AG08395 (cell line): ENCODE measurements at regions not wholly inside any gene's neighbourhood (a gene's known extent, or its start where the extent isn't known, plus 50 kb on each side); places are given as distances from the start of the nearest gene placed in this dataset.
A peak's percentile ranks its signal among the peaks of the same experiment; 100 is the strongest.

Experiments
- DNase-seq: peaks from one replicate; pipeline ENCODE4 v3.0.0; 2012; ENCODE audit warnings: mixed read lengths, low spot score

DNA sequence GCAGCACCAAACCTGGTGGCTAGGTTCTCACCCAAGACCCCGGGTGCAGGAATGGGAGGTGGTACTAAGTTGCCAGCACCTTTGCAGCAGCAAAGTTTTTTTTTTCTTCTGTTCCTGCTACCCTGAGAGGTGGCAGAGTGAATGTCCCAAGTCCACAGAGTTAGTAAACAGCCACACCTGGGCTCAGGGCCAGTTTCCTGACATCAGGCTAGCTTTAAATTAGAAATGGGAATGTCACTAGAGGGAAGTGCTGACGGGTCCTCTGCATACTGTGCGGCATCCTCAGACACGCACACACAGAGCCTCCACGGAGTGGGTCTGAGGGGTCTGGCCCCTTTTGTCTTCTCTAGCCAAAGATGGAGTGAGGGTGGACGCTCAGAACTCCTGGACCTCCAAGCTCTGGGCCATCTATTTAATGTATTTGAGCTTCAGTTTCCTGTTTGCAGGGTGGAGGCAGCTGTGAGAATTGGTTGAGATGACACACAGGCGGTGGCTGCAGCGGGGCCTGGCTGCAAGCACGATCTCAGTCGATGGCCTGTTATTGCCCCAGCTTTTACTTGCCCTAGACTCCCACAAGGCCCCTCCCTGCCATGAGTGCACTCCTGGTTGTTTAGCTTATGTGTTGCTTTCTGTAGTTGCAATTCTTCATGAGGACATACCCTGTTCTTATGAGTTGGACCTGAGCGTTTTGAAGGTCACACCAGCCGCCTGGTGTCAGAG is 751.4 kb upstream of the HS6ST1 start:
- DNase-seq, result no peak

DNA sequence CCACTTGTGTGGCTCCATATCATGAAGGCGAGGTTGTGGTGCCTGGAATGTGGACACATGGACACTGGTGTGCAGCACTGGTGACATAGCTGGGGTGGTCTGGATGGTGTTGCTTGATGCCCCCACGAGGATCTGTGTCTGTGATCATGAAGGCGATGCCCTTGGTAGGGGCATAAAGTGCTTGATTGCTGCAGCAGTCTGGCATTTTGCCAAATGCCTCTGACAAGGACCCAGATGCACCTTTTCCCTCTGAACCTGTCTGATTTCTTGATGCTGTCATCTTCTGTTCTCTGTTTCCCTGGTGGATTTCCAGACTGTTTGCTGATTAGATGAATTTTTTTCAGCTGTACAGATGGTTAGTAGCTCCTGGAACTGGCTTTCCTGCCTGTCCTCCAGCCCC is 752.0 kb upstream of the HS6ST1 start:
- no peak for DNase-seq

DNA sequence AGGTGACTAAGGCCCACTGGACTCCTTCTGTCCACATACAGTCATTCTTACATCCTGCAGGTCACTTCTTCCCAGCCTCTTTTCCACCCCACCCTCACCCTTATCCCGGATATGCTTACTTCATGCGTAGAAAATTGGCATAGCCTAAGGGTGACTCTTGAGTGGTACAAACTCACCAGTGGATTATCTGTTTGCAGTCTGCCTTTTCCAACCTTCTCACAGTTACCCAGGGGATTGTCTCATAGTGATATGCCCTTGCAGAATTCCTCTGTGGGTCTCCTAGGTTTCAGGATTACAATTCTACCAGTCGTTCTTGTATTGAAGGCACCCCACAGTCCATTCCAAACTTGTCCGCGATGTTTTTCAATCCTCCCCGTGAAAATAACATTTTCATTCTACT is 752.9 kb upstream of the HS6ST1 start:
- no peak for DNase-seq

DNA sequence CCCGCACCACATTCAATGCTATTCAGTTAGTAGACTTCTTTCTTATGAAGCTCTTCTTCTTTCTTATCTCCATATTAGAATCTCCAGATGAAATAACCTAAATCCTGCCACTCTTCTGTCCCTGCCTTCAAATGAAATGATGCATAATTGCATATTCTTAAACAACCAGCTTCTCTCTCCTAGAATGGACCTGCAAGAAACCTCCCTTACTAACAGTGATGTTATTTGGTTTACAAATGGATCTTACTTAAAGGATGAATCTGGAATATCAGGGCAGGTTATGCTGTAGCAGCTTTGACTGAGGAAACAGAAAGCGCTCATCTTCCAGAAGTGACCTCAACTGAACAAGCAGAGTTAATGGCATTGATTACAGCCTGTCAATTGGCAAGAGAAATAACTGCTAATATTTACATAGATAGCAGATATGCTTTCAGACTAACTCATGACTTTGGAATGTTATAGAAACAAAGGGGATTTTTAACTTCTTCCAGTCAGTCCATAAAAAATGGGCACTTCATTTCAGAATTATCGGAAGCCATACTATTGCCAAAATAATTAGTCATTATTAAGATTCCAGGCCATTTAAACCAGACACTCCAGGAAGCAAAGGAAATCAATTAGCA is 755.7 kb upstream of the HS6ST1 start:
- no peak for DNase-seq

DNA sequence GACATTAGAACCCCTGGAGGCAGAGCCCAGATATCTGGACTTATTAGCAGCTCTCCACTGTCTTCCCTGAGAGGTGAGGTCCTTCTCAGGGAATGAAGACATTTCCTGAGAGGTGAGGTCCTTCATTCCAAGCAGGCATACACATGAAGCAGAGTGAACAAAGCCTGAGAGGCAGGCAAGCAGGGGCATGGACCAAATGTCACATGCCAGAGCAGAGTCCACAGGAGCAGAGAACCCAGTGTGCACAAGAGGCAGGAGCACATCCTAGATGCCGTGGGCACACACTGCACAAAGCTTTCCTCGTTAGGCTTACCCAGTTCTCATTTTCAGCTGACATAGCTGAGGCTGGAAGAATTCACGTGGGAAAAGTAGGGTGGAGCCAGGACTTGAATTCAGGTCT is 759.9 kb upstream of the HS6ST1 start:
- DNase-seq, result no peak

DNA sequence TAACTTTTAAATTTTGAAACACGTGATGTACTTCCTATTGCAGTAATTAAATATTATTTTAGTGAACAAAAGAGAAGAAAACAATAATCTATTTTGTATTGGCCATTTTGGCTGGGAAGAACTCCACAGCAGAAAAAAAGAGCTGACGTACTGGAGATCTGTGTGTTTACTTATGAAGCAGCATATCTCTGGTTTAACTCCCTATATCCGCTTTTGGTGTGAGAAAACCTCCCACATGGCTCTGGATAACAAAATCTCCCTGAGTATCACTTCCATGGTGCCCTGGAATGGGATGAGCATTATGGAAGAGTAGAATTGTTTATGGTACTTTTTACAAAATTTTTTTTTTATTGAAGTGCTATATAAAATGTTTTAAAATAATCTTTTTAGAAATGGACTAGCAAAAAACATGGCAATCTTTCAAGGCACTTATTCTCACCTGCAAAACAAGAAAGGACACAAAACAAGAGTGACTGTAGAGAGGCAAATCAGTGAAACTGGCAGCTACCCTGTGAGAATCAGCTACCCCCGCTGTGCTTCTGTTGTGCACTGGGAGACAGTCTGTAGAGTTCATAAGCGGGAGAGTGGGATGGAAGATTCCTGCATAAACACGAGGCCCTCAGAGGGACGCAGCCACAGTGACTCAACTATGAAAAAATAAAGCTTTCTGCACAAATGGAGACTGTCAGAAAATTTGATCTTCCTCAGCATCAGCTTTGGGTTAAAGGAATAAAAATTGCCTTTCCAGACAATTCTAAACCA is 762.2 kb upstream of the HS6ST1 start:
- DNase-seq, result no peak

DNA sequence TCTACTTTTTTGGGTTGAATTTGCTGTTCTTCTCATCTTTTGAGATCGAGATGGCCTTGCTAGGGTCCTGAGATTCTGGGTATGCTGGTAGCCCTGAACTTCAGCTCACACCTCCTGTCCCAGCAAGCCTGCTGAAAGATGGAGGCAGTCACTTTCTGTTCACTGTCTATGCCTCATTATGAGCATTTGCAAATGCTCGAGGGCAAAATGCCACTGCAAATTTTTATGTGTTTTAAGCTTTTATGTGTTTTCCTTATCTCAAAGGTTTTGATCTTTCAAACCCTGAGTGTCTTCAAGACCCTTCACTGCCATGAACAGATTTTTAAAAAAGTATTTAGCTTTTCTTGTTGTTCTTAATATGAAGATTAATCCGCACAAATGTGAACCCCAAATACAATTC is 766.7 kb upstream of the HS6ST1 start:
- no peak for DNase-seq

DNA sequence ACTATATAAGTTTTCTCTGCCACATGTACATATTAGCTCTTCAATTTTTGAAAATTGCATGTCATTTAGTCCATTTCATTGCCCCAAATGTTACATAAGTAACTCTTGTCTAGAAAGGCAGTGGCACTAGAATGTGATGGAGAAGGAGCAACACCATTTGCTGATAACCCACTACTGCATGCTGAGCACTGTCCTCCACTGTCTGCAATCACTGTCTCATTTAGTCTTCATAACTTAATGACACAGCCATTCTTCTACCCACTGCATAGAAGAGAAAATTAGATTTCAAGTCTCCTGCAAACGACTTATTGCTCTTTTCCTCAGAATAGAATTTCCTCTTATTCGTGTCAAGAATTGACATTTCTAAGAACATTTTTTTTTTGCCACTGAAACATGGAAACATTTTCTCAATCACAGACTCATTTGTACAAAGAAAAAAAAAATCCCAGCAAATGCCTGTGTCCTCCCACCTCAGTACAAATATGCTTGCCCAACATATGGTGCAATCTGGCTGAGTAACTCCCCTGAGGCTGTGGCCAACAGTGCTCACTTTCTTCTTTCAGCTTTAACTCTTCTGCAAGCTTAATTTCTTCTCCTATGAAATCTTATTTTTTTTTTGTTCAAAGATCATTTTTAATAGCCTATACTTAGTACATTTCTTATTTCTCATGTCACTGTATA is 768.6 kb upstream of the HS6ST1 start:
- DNase-seq, result peak; percentile 17

DNA sequence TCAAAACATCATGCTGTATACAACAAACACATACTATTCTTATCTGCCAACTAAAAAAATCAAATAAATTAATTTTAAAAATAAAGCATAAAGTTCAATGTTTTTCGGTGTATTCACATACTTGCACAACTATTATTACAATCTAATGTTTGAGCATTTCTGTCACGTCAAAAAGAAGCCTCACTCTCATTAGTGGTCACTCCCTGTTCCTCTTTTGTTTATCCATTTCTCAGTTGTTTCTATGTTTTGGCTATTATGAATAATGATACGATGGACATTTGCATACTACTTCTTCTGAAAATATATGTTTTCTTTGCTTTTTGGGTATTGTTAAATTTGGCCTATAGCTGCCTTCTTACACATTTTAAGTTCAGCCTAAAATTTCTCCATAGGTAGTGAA is 773.0 kb upstream of the HS6ST1 start:
- no peak for DNase-seq

DNA sequence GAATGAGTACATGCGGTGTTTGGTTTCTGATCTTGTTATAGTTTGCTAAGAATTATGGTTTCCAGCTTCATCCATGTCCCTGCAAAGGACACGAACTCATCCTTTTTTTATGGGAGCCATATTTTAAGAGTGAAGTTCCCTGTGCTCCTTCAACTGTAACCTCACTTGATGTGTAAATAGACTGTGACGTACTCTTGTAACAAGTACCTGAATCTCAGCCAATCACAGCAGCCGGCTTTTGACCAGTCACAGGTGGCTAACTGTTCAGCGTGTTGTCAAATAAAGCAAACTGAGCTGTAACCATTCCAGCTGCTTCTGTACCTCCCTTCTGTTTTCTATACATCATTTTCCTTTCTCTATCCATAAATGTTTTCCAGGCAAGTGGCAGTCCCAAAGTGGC is 774.3 kb upstream of the HS6ST1 start:
- DNase-seq, result no peak

DNA sequence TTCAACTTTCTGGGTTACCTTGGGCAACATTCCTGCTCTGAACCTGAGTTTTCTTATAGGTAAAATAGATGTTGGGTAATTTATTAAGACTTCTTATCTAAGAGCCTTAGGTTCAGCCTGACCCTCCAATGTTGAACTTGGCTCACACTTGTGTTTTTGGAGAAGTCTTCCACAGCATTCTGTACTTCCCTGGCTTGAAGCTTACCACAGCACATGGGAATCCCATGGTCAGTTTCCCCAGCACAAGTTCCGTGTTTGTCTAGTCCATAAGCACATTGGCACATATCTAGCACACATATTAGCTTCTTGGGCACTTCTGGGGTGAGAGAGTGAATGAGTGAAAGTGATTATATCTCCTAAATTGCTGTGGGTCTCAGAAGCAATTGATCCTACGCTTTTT is 782.5 kb upstream of the HS6ST1 start:
- no peak for DNase-seq

DNA sequence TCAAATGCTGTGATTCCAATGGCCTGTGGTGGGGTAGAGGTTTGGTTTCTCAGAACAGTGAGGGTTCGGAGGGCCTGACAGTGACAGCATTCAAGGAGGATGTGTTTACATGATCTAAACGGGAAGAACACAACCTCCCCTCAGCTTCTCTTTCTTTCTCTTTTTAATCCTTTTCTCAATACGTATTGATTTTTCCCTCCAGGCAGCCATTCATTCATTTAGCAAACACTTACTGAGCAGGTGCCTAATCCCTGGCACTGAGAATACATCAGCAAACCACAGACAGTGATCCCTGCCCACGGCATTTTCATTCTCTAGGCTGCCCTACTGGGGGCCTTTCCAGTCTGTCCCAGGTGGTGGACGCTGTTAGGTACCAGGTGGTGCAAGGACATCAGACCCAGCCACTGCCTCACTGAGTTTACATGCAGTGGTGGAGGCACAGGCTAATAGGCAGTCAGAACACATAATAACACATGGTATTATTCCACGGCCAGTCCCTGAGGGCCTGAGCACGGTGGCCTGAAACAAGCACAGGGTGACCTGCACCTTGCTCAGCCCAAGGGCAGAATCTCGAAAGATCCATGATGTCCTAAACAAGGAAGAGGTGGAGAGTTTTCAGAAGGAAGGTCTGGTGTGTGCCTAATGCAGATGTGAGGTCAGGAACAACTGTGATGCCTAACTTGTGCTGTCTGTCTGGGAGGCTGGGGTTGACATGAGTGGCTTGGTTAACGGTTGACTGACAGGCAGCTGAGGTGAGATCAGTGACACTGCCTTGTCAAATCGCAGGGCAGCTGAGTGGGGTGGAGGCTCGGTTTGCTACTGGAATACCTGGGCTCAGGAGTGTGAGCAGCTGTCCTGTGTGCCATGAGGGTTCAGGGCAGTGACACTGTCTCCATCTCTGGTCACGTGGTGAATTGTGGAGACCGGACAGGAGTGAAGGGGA is 785.5 kb upstream of the HS6ST1 start:
- DNase-seq, result no peak

DNA sequence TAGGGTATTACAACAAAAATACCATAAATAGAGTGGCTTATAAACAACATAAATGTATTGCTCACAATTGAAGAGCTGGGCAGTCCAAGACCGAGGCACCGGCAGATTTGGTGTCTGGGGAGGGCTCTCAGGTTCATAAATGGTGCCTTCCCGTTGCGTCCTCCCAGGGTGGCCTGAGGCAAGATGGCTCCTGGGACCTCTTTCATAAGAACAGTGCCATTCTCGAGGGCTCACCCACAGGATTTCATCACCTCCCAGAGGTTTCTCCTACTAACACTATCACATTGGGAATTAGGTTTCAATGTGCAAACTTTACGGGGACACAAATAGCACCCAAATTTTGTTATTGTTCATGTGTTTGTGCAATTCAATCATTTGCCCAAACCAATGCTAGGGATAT is 793.5 kb upstream of the HS6ST1 start:
- no peak for DNase-seq

DNA sequence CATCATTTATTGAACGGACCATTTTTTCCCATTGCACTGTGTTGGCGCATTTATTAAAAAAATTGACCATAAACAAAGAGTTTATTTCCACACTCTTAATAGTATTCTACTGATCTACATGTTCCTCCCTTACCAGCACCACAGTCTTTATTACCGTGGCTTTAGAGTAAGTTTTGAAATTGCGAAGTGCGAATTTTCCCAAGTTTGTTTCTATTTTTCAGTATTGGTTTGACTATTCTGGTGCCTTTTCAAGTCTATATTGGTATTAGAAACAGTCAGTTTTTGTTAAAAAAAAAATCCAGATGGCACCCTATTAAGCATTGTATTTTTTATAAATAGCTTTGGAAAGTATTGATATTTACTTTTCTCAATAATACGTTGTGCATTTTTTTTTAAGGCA is 795.1 kb upstream of the HS6ST1 start:
- DNase-seq, result no peak

DNA sequence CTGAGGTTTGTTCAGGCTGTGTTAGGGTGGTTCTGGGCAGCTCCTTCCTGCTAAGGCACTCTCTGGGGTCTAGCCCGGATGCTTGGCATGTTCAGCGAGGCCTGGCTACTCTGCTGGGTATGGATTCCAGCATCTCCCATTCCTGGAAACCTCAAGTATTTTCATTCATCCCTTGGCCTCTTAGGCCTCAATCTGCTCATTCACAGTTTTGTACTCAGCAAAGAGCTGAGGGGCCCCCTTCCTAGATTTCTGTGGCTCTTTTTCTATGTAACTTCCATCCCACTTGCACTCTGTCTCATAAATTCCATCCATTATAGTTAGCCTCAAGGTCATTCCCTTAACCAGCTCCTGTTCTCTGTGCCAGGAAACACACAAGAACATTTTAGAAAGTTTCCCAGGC is 798.8 kb upstream of the HS6ST1 start:
- DNase-seq, result no peak

DNA sequence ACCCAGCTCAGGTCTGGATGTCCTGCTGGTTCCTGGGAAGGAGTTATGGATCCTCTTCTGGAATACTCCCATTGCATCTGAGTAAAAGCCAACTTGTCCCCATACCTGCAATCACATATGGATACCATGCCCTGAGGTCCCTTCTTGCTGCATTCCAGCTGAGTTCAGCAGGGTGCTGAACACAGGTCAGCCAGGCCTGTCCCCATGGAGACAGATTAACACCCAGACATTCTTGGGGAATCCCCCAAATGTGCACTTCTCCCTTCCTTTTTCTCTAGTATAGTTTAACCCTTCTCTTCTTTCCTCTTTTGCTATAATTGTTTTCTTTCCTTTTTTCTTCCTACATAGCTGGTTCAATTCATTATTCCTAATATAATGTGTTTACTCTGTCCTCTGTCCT is 799.6 kb upstream of the HS6ST1 start:
- no peak for DNase-seq

DNA sequence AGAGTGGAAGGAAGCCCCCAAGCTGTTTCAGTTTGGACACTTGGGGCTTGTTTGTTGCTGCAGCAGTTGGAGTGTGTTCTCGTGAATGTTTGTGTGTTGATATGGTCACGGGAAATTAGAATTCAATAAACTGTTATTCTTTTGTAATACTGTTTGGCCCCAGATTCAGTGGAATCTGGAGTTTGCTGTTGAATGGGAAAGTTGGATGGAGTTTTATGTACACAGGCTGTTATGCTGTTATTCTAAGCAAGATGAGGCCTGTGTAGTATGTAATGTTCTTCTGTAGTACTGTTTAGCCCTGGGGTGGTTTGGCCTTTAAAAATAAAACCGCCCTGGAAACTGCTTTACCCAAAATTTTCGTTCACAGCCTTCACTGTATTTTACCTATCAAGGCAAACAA is 810.4 kb upstream of the HS6ST1 start:
- no peak for DNase-seq

DNA sequence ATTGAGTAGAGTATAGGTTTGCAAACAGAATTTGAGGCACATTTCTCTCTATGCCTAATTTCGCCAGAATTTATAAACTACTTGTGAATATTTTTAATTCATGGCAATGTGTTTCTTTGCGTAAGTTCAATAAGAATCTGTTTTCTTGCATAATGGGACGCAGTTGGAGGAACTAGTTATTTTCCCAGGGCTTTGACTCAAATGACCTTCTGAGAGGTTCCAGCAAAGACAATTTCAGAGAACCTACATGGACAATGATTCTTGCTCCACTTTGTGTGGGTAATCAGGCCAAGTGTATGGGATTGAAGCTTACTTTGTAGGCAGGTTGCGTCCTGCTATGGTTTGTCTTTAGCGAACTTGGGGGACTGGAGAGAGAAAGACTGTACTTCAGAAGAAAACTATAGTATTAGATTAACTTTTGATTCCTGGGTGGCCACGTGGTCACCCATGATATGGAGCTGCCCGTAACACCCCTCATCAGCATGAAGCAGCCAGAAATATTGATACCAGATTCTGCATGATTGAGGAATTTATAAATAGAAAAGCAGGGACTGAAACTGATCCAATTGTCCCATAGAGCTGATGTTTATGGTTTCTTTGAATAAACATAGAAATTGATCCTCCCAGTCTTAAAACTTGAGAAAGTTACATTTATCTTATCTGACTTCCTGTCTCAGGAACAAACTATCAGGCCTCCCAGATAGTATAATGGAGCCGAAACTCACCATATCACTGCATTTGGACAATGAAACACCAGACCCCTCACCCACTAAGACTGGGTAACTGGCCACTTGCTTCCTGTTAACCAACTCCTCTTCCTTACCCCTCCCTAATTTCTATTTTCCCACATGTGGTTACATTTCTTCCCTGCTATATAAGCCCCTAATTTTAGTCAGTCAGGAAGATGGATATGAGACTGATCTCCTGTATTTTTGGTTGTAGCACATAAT is 815.3 kb upstream of the HS6ST1 start:
- DNase-seq, result no peak

DNA sequence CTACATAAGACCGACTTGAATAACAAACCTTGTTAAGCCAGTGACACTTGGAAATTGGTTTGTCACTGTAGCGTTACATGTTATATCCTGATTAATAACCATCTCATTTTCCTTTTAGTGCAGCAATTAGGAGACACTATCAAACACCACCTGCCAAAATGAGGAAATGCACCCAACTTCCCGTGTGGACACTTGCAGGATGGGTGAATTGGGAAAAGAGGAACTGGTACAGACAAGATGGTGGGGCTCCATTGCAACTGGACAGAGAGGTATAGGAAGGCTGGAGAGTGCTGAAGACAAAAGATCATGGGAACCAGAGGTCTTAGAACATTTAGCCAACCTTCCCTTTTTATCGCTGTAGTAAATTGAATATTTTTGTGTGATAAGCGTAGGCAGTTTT is 816.3 kb upstream of the HS6ST1 start:
- no peak for DNase-seq

DNA sequence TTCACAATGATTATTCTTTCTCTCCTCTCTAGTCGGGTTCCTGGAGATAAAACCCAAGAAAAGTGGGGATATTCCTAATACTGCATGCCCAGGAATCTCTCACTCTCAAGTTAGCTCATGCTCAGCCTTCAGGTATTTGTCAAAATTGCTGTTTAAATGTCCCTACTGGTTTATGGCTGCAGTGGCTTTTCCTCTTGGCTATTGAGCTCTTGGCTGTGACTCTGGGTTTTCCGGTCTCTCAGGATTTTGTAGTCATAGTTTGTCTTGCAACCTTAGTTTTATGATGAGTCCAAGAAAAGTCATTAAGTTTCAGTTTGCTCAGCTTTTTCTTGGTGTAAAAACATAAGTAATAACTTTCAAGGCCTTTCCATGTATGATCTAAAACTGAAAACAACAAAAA is 820.7 kb upstream of the HS6ST1 start:
- no peak for DNase-seq

DNA sequence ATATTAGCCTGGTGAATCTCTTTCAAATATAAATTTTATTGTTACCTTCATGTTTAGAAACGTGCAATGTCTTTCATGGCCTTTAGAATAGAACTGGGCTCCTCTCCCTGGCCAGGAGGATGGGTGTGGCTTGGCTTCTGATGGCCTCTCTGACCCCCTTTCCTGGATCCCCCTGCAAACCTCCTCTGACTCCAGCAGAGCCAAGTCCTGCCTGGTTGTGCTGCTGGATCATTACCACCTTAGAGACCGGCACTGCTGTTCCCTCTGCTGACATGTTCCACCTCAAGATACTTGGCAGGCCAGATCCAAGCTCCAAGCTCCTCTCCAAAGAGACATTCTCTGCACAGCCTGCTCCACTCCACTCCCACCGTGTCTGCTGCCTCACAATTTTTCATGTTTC is 823.8 kb upstream of the HS6ST1 start:
- no peak for DNase-seq
